Upper lobe of left lung (tissue), 4 donors: ENCODE measurements at regions not wholly inside any gene's neighbourhood (a gene's known extent, or its start where the extent isn't known, plus 50 kb on each side); places are given as distances from the start of the nearest gene placed in this dataset.

Source experiments
- POLR2A ChIP-seq, 4 donors: fragments of 450-650 bp; IDR thresholded peaks; one replicate each; pipeline ENCODE4 v1.5.1; 2016 to 2017; ENCODE audit warnings: antibody characterized with exemption in 4 of 4, mild to moderate bottlenecking in 2 of 4
- TF ChIP-seq, protein P1 (sequence below), 6 experiments: fragments of 450-650 bp in 4 of 6; fragments of 200-600 bp in 2 of 6; sonication (generic) in 2 of 6; IDR thresholded peaks; one replicate each; pipeline ENCODE4 v1.5.1; 2016 to 2019; ENCODE audit warnings: antibody characterized with exemption in 6 of 6

DNA sequence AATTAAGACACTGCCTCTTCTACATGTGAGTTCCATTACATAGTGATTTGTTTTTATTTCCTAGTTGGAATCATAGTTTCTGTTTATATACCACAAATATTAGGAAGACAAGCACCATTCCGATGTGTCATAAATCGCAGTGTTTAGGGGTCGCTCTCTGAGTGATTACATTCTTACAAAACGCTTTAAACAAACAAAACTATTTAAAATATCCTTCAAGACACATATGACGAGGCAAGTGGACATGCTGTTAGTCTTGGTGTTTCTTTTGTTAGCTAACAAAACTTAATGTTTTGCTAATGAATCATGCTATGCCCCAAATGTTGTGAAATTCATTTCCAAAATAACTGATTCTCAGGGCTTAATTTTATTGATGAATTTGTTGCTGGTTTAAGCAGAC, 1219.3 kb upstream of the PRKX start:
- TF ChIP-seq, protein P1, sequence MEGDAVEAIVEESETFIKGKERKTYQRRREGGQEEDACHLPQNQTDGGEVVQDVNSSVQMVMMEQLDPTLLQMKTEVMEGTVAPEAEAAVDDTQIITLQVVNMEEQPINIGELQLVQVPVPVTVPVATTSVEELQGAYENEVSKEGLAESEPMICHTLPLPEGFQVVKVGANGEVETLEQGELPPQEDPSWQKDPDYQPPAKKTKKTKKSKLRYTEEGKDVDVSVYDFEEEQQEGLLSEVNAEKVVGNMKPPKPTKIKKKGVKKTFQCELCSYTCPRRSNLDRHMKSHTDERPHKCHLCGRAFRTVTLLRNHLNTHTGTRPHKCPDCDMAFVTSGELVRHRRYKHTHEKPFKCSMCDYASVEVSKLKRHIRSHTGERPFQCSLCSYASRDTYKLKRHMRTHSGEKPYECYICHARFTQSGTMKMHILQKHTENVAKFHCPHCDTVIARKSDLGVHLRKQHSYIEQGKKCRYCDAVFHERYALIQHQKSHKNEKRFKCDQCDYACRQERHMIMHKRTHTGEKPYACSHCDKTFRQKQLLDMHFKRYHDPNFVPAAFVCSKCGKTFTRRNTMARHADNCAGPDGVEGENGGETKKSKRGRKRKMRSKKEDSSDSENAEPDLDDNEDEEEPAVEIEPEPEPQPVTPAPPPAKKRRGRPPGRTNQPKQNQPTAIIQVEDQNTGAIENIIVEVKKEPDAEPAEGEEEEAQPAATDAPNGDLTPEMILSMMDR (IDR thresholded peaks at IDR 0.05) = no peak
- TF ChIP-seq POLR2A (IDR thresholded peaks at IDR 0.05) = no peak
